GM12878 (cell line): ENCODE measurements at regions not wholly inside any gene's neighbourhood (a gene's known extent, or its start where the extent isn't known, plus 50 kb on each side); places are given as distances from the start of the nearest gene placed in this dataset.

ENCODE experiments used
- ATAC-seq: fragments of 200-7000 bp; cut with Tn5 transposase; 3 replicates; pipeline ENCODE4 v1.9.1; 2020; ENCODE audit warnings: mild to moderate bottlenecking, moderate library complexity
- BruUV-seq: library from RNA; stranded (reverse); fragments of 400-500 nt; replicated peaks from 2 replicates; lab custom pipeline; 2021; lab: Mats Ljungman, UMichigan
- CTCF ChIA-PET: fragments of 300-600 bp; sonication (Branson Sonifier 250); formaldehyde crosslinking; extraction: SDS; loops from one replicate; lab custom pipeline; 2021; ENCODE audit warnings: inconsistent platforms; lab: Yijun Ruan, JAX
- POLR2A ChIA-PET: fragments of 350-600 bp; formaldehyde crosslinking; extraction: SDS; loops from one replicate; lab custom pipeline; 2021; ENCODE audit warnings: inconsistent platforms; lab: Charles Lee
- RAD21 ChIA-PET: fragments of 300-600 bp; sonication (Branson Sonifier 250); formaldehyde crosslinking; loops from one replicate; lab custom pipeline; 2023; ENCODE audit warnings: antibody characterized with exemption; ENCODE audit not compliant: unreplicated experiment; lab: Charles Lee
- SMC1A ChIA-PET: fragments of 300-600 bp; sonication (Branson Sonifier 250); formaldehyde crosslinking; loops from one replicate; lab custom pipeline; 2023; ENCODE audit not compliant: unreplicated experiment, uncharacterized antibody; lab: Charles Lee
- DNase-seq: peaks from one replicate; pipeline ENCODE4 v3.0.0-alpha.2; 2011; ENCODE audit warnings: low read depth, low spot score
- FAIRE-seq: peaks from 3 replicates; lab custom pipeline; 2011; peaks lifted over from hg19 to GRCh38; lab: Jason Lieb, UNC
- H2AFZ ChIP-seq: 2 replicates; pipeline ENCODE4 v1.6.0; 2011; ENCODE audit warnings: low read depth, low read length, control low read depth; ENCODE audit not compliant: control insufficient read depth
- H3K27ac ChIP-seq: 2 replicates; pipeline ENCODE4 v1.5.1; 2011; ENCODE audit warnings: control low read depth; ENCODE audit not compliant: control insufficient read depth, insufficient read depth
- H3K27me3 ChIP-seq, 2 experiments: replicated peaks in 1 of 2; 2 replicates each; pipeline versions ENCODE4 v1.6.0 to v1.6.1; 2011; ENCODE audit warnings: low read length in 1 of 2; ENCODE audit not compliant: control insufficient read depth in 2 of 2, insufficient read depth in 2 of 2
- H3K36me3 ChIP-seq, 2 experiments: 2 replicates each; pipeline ENCODE4 v1.5.1; 2011; ENCODE audit warnings: low read length in 1 of 2; ENCODE audit not compliant: control insufficient read depth in 2 of 2, insufficient read depth in 2 of 2
- H3K4me1 ChIP-seq: 2 replicates; pipeline ENCODE4 v1.6.1; 2011; ENCODE audit warnings: mild to moderate bottlenecking, low read length, moderate library complexity, mixed read lengths; ENCODE audit not compliant: control insufficient read depth, insufficient read depth
- H3K4me2 ChIP-seq: 2 replicates; pipeline ENCODE4 v1.6.0; 2011; ENCODE audit warnings: control low read depth; ENCODE audit not compliant: control insufficient read depth, insufficient read depth
- H3K4me3 ChIP-seq: fragments of 200-600 bp; sonication (generic); 2 replicates; pipeline ENCODE4 v1.5.1; 2016
- H3K79me2 ChIP-seq: 2 replicates; pipeline ENCODE4 v1.6.0; 2011; ENCODE audit warnings: low read length; ENCODE audit not compliant: control insufficient read depth, insufficient read depth
- H3K9ac ChIP-seq: 2 replicates; pipeline ENCODE4 v1.8.0; 2011; ENCODE audit warnings: low read length, control low read depth, mixed read lengths; ENCODE audit not compliant: control insufficient read depth, insufficient read depth
- H3K9me3 ChIP-seq: replicated peaks from 3 replicates; pipeline ENCODE4 v1.5.1; 2011; ENCODE audit warnings: mild to moderate bottlenecking, low read length; ENCODE audit not compliant: control insufficient read depth, insufficient read depth
- H4K20me1 ChIP-seq: 2 replicates; pipeline ENCODE4 v1.6.0; 2011; ENCODE audit not compliant: control insufficient read depth, insufficient read depth
- ATF3 ChIP-seq: IDR thresholded peaks from 2 replicates; pipeline ENCODE4 v1.6.1; 2011; ENCODE audit warnings: low read depth, mild to moderate bottlenecking, low read length, moderate library complexity, borderline replicate concordance; ENCODE audit errors: extremely low read depth
- BCLAF1 ChIP-seq: fragments of 450-650 bp; IDR thresholded peaks from 2 replicates; pipeline ENCODE4 v1.6.1; 2017; ENCODE audit warnings: antibody characterized with exemption, mild to moderate bottlenecking, moderate library complexity
- HDAC2 ChIP-seq: fragments of 200-600 bp; sonication (generic); IDR thresholded peaks from 2 replicates; pipeline ENCODE4 v1.6.1; 2017
- JUNB ChIP-seq: IDR thresholded peaks from 2 replicates; pipeline ENCODE4 v1.6.1; 2016; ENCODE audit warnings: antibody characterized with exemption, mild to moderate bottlenecking
- MEF2B ChIP-seq: fragments of 450-650 bp; IDR thresholded peaks from 2 replicates; pipeline ENCODE4 v1.6.1; 2018; ENCODE audit warnings: mild to moderate bottlenecking, moderate library complexity; ENCODE audit not compliant: partially characterized antibody, poor library complexity, severe bottlenecking
- NR2C2 ChIP-seq: IDR thresholded peaks from 2 replicates; pipeline ENCODE4 v1.6.1; 2011; ENCODE audit warnings: borderline replicate concordance, low read depth; ENCODE audit not compliant: control insufficient read depth, insufficient read length
- POLR2AphosphoS5 ChIP-seq: IDR thresholded peaks from 2 replicates; pipeline ENCODE4 v1.6.1; 2011; ENCODE audit warnings: mild to moderate bottlenecking, low read length, inconsistent platforms
- SUZ12 ChIP-seq: fragments of 200-600 bp; sonication (generic); IDR thresholded peaks from one replicate; pipeline ENCODE4 v1.6.1; 2018; ENCODE audit warnings: antibody characterized with exemption, mild to moderate bottlenecking; ENCODE audit not compliant: unreplicated experiment
- ZNF622 ChIP-seq: fragments of 450-650 bp; IDR thresholded peaks from 2 replicates; pipeline ENCODE4 v1.6.1; 2017; ENCODE audit warnings: mild to moderate bottlenecking, inconsistent platforms
- ZZZ3 ChIP-seq: IDR thresholded peaks from 2 replicates; pipeline ENCODE4 v1.6.1; 2011; ENCODE audit warnings: low read depth; ENCODE audit not compliant: control insufficient read depth, insufficient read length
- WGBS: methylation state at CpG from one replicate; pipeline ENCODE4 v1.1.6; 2016; ENCODE audit warnings: low lambda C conversion rate; ENCODE audit not compliant: insufficient replicate concordance, insufficient coverage; ENCODE audit errors: missing lambda C conversion rate; 5-methylcytosine and 5-hydroxymethylcytosine counted together
- in situ Hi-C: fragments of 300-500 bp; cut with MboI; formaldehyde crosslinking; loops from 9 replicates; pipeline ENCODE4 v1.14.3; 2018; ENCODE audit warnings: mixed read lengths
- intact Hi-C: fragments of 100-400 bp; cut with micrococcal nuclease; formaldehyde crosslinking; loops from one replicate; pipeline ENCODE4 v1.14.2; 2022; ENCODE audit not compliant: unreplicated experiment
- TF ChIP-seq, protein P1 (sequence below): fragments of 450-650 bp; IDR thresholded peaks from 2 replicates; pipeline ENCODE4 v1.6.1; 2018; ENCODE audit warnings: borderline replicate concordance, mild to moderate bottlenecking; ENCODE audit not compliant: partially characterized antibody

DNA sequence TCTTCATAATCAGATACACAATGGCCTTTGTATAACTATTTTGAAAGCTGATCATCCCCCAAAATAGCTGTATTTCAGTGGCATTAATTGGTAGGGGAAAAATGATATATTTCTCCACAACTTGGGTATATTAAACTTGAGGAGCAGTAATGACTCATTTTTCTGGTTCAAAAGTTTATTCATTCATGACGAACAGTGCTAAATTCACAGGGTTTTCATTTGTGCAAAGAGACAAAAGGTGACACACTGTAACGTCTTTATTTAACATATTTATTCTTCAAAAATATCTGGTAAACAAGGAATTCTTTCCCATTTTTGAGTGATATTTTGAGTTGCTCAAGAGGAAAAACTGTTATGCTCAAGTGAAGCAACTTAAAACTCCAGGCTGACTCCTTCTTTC lies 415.5 kb upstream of the SOX5 start:
- no peaks in the 10 kb centered on the region for H3K36me3 ChIP-seq
- H3K9ac ChIP-seq: no peak overlapping the region
- WGBS: 14% methylated on average over 2 of the region's 2 CpGs
- ChIA-PET CTCF (no interaction called here), RAD21 (interaction anchor here (0.8 kb wide), 1 partner anchor 255 kb away, joined by 3 read pairs; no protein-coding TSS in a partner anchor), POLR2A (no interaction called here), SMC1A (no interaction called here)
- H3K27ac ChIP-seq: no peak overlapping the region
- no peak overlapping the region for H2AFZ ChIP-seq
- intact Hi-C loops: loop anchor here (5.0 to 10.0 kb wide), 3 partner anchors 260 to 470 kb away; no protein-coding TSS in a partner anchor
- H4K20me1 ChIP-seq: no peaks in the 10 kb centered on the region
- FAIRE-seq: no peak
- no peaks in the 10 kb centered on the region for H3K9me3 ChIP-seq
- no peak for ATAC-seq
- TF ChIP-seq ATF3: no peak
- TF ChIP-seq HDAC2: no peak
- TF ChIP-seq, protein P1, sequence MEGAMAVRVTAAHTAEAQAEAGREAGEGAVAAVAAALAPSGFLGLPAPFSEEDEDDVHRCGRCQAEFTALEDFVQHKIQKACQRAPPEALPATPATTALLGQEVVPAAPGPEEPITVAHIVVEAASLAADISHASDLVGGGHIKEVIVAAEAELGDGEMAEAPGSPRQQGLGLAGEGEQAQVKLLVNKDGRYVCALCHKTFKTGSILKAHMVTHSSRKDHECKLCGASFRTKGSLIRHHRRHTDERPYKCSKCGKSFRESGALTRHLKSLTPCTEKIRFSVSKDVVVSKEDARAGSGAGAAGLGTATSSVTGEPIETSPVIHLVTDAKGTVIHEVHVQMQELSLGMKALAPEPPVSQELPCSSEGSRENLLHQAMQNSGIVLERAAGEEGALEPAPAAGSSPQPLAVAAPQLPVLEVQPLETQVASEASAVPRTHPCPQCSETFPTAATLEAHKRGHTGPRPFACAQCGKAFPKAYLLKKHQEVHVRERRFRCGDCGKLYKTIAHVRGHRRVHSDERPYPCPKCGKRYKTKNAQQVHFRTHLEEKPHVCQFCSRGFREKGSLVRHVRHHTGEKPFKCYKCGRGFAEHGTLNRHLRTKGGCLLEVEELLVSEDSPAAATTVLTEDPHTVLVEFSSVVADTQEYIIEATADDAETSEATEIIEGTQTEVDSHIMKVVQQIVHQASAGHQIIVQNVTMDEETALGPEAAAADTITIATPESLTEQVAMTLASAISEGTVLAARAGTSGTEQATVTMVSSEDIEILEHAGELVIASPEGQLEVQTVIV: no peak
- no peak for TF ChIP-seq POLR2AphosphoS5
- no peak for TF ChIP-seq ZZZ3
- no peak for TF ChIP-seq SUZ12
- TF ChIP-seq ZNF622: no peak
- TF ChIP-seq NR2C2: no peak
- no peak for TF ChIP-seq MEF2B
- TF ChIP-seq JUNB: no peak
- no peak for TF ChIP-seq BCLAF1
- no peak for DNase-seq
- peaks cover 0 to 10% of the 10 kb centered on the region in 2 experiments; a peak in 3 of 4 replicates for H3K27me3 ChIP-seq
- BruUV-seq: no TSS peak
- no peaks in the 10 kb centered on the region for H3K79me2 ChIP-seq
- H3K4me2 ChIP-seq: no peak overlapping the region
- peaks cover 7% of the 10 kb centered on the region; the same call in 1 of the 2 replicates for H3K4me1 ChIP-seq
- no peak overlapping the region for H3K4me3 ChIP-seq
- in situ Hi-C loops: no loop called here
